HG02870 (cell line): ENCODE measurements at regions not wholly inside any gene's neighbourhood (a gene's known extent, or its start where the extent isn't known, plus 50 kb on each side); places are given as distances from the start of the nearest gene placed in this dataset.
"Not testable (repeated sequence)": the region's sequence is repeated elsewhere in the genome, so short reads cannot be mapped to it uniquely, and the experiment has no call there.

ENCODE experiments used
- ATAC-seq: cut with Tn5 transposase; IDR thresholded peaks from one replicate; pipeline ENCODE4 v1.9.1; 2021; ENCODE audit warnings: mild to moderate bottlenecking, moderate library complexity; ENCODE audit not compliant: unreplicated experiment

GRCh38 chr3:6066397-6066796, 794.5 kb upstream of the GRM7 start:
- no peak for ATAC-seq

GRCh38 chr3:6066868-6067578, 793.9 kb upstream of the GRM7 start:
- ATAC-seq = not testable (repeated sequence)

GRCh38 chr3:6074952-6075351, 786.0 kb upstream of the GRM7 start:
- no peak for ATAC-seq

GRCh38 chr3:6078436-6078835, 782.5 kb upstream of the GRM7 start:
- ATAC-seq = no peak

- ATAC-seq = no peak
These were observed 781.9 kb upstream of the GRM7 start for GRCh38 chr3:6079011-6079410.

- ATAC-seq = no peak
These were observed 781.2 kb upstream of the GRM7 start for GRCh38 chr3:6079561-6080179.

GRCh38 chr3:6088433-6088832, 772.5 kb upstream of the GRM7 start:
- no peak for ATAC-seq

- ATAC-seq = no peak
These were observed 771.1 kb upstream of the GRM7 start for GRCh38 chr3:6089780-6090179.

- ATAC-seq = no peak
These were observed 769.7 kb upstream of the GRM7 start for GRCh38 chr3:6091262-6091661.

- no peak for ATAC-seq
These were observed 765.9 kb upstream of the GRM7 start for GRCh38 chr3:6095006-6095405.

GRCh38 chr3:6097021-6097420, 763.9 kb upstream of the GRM7 start:
- no peak for ATAC-seq

- ATAC-seq = no peak
These were observed 763.4 kb upstream of the GRM7 start for GRCh38 chr3:6097556-6097955.

- no peak for ATAC-seq
These were observed 762.3 kb upstream of the GRM7 start for GRCh38 chr3:6098516-6099157.

GRCh38 chr3:6099458-6100075, 761.3 kb upstream of the GRM7 start:
- no peak for ATAC-seq

GRCh38 chr3:6105187-6105586, 755.7 kb upstream of the GRM7 start:
- no peak for ATAC-seq

GRCh38 chr3:6108957-6109356, 752.0 kb upstream of the GRM7 start:
- no peak for ATAC-seq

GRCh38 chr3:6110451-6110850, 750.5 kb upstream of the GRM7 start:
- no peak for ATAC-seq

- no peak for ATAC-seq
These were observed 748.4 kb upstream of the GRM7 start for GRCh38 chr3:6112546-6112945.

GRCh38 chr3:6113338-6113737, 747.6 kb upstream of the GRM7 start:
- no peak for ATAC-seq

GRCh38 chr3:6119367-6119766, 741.5 kb upstream of the GRM7 start:
- ATAC-seq = no peak

GRCh38 chr3:6120786-6121185, 740.1 kb upstream of the GRM7 start:
- ATAC-seq = no peak

- no peak for ATAC-seq
These were observed 736.0 kb upstream of the GRM7 start for GRCh38 chr3:6124875-6125274.
